Erythroblast (primary cell): ENCODE measurements at regions not wholly inside any gene's neighbourhood (a gene's known extent, or its start where the extent isn't known, plus 50 kb on each side); places are given as distances from the start of the nearest gene placed in this dataset.

Experiments
- GATA1 ChIP-seq: IDR thresholded peaks from 2 replicates; pipeline ENCODE4 v1.6.1; 2011; ENCODE audit warnings: low read depth, mild to moderate bottlenecking, control low read depth, low read length, moderate library complexity
- POLR2A ChIP-seq: IDR thresholded peaks from 2 replicates; pipeline ENCODE4 v1.6.1; 2011; ENCODE audit warnings: mild to moderate bottlenecking, low read length

- no peak for TF ChIP-seq POLR2A
- TF ChIP-seq GATA1 = no peak
Measured at GRCh38 chr9:79977510-79978197, 405.9 kb downstream of the TLE4 start.
